Erythroblast (primary cell): ENCODE measurements at regions not wholly inside any gene's neighbourhood (a gene's known extent, or its start where the extent isn't known, plus 50 kb on each side); places are given as distances from the start of the nearest gene placed in this dataset.

Source experiments
- GATA1 ChIP-seq: IDR thresholded peaks from 2 replicates; pipeline ENCODE4 v1.6.1; 2011; ENCODE audit warnings: low read depth, mild to moderate bottlenecking, control low read depth, low read length, moderate library complexity
- POLR2A ChIP-seq: IDR thresholded peaks from 2 replicates; pipeline ENCODE4 v1.6.1; 2011; ENCODE audit warnings: mild to moderate bottlenecking, low read length

GRCh38 chr15:31482122-31482922, 155.7 kb downstream of the KLF13 start:
- TF ChIP-seq POLR2A (no peak), GATA1 (no peak)
